ENCODE measurements at regions not wholly inside any gene's neighbourhood (a gene's known extent, or its start where the extent isn't known, plus 50 kb on each side); places are given as distances from the start of the nearest gene placed in this dataset.
"Not testable (repeated sequence)": the region's sequence is repeated elsewhere in the genome, so short reads cannot be mapped to it uniquely, and the experiment has no call there.

GRCh38 chr9:109653470-109653869 is 126.5 kb upstream of the PALM2AKAP2 start:
- no peak overlapping the region for H3K4me3 ChIP-seq (replicated peaks in 1 of 2; ENCODE audit: low read depth in 1 of 2, low read length in 2 of 2)
- H4K20me1 ChIP-seq (ENCODE audit: insufficient read depth): no peaks in the 10 kb centered on the region
- intact Hi-C loops (cut with micrococcal nuclease): loop anchor here (1.0 to 10.0 kb wide), 2 partner anchors 79 to 209 kb away; no protein-coding TSS in a partner anchor
- peaks cover 0 to 3% of the 10 kb centered on the region in 2 experiments; a peak in 1 of 4 replicates for H3K4me1 ChIP-seq (ENCODE audit: control insufficient read depth in 1 of 2, insufficient read depth in 2 of 2, low read length in 2 of 2)
- no peaks in the 10 kb centered on the region for H3K36me3 ChIP-seq (ENCODE audit: control insufficient read depth in 1 of 2, insufficient read depth in 2 of 2, low read length in 2 of 2)
- ChIA-PET CTCF (interaction anchor here (1.2 kb wide), 1 partner anchor 80 kb away, joined by 3 read pairs; no protein-coding TSS in a partner anchor), POLR2A (no interaction called here), RAD21 (ENCODE audit: low non-redundant PET in 1 of 2, low total read pairs in 2 of 2, uncharacterized antibody in 2 of 2, unreplicated experiment in 2 of 2) (no interaction called here)
- H3K27ac ChIP-seq (ENCODE audit: low read depth, low read length): no peak overlapping the region
- no peaks in the 10 kb centered on the region for H3K79me2 ChIP-seq (ENCODE audit: insufficient read depth, low read length)
- DNase-seq (ENCODE audit: low read depth, low spot score) (no peak), ATAC-seq (no peak)
- no peaks in the 10 kb centered on the region for H3K9me2 ChIP-seq (ENCODE audit: insufficient read depth)
- no peak overlapping the region; the same call in 1 of the 2 replicates for H3K4me2 ChIP-seq (ENCODE audit: low read length)
- no peak for TF ChIP-seq FOSL1 (IDR thresholded peaks at IDR 0.05; ENCODE audit: low read depth)
- TF ChIP-seq SRF (IDR thresholded peaks at IDR 0.05; ENCODE audit: low read depth): no peak
- TF ChIP-seq ZFX (IDR thresholded peaks at IDR 0.05): no peak
- TF ChIP-seq POLR2A (IDR thresholded peaks at IDR 0.05; ENCODE audit: borderline replicate concordance, extremely low read depth, insufficient read depth, insufficient read length): no peak
- TF ChIP-seq, protein P1, sequence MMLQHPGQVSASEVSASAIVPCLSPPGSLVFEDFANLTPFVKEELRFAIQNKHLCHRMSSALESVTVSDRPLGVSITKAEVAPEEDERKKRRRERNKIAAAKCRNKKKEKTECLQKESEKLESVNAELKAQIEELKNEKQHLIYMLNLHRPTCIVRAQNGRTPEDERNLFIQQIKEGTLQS (IDR thresholded peaks at IDR 0.05): no peak
- TF ChIP-seq JUND (IDR thresholded peaks at IDR 0.05): no peak
- no peak for TF ChIP-seq ELF1 (IDR thresholded peaks at IDR 0.05; ENCODE audit: borderline replicate concordance, low read depth)
- H3K9me3 ChIP-seq (ENCODE audit: control insufficient read depth in 1 of 2, insufficient read depth in 1 of 2, low read depth in 1 of 2, low read length in 2 of 2): no peaks in the 10 kb centered on the region
- no peak overlapping the region for H3K9ac ChIP-seq (ENCODE audit: low read length)
- peaks cover 25% of the 10 kb centered on the region; the same call in 1 of the 2 replicates for H3K27me3 ChIP-seq (ENCODE audit: insufficient read depth, low read length)
- BruUV-seq (replicated peaks): no TSS peak
- H2AFZ ChIP-seq (ENCODE audit: low read depth, low read length, poor library complexity, severe bottlenecking): no peak overlapping the region

- H3K4me1 ChIP-seq (ENCODE audit: control insufficient read depth in 1 of 2, insufficient read depth in 2 of 2, low read length in 2 of 2); BruUV-seq (replicated peaks); H3K9ac ChIP-seq (ENCODE audit: low read length); H3K9me3 ChIP-seq (ENCODE audit: control insufficient read depth in 1 of 2, insufficient read depth in 1 of 2, low read depth in 1 of 2, low read length in 2 of 2); H4K20me1 ChIP-seq (ENCODE audit: insufficient read depth); intact Hi-C loops (cut with micrococcal nuclease); H3K4me2 ChIP-seq (ENCODE audit: low read length); RAD21 ChIA-PET (ENCODE audit: low non-redundant PET in 1 of 2, low total read pairs in 2 of 2, uncharacterized antibody in 2 of 2, unreplicated experiment in 2 of 2); H3K27me3 ChIP-seq (ENCODE audit: insufficient read depth, low read length); H3K79me2 ChIP-seq (ENCODE audit: insufficient read depth, low read length); DNase-seq (ENCODE audit: low read depth, low spot score); H3K4me3 ChIP-seq (replicated peaks in 1 of 2; ENCODE audit: low read depth in 1 of 2, low read length in 2 of 2); H3K27ac ChIP-seq (ENCODE audit: low read depth, low read length); H2AFZ ChIP-seq (ENCODE audit: low read depth, low read length, poor library complexity, severe bottlenecking); H3K36me3 ChIP-seq (ENCODE audit: control insufficient read depth in 1 of 2, insufficient read depth in 2 of 2, low read length in 2 of 2); POLR2A ChIA-PET; ATAC-seq; CTCF ChIA-PET; H3K9me2 ChIP-seq (ENCODE audit: insufficient read depth): not testable (repeated sequence)
Measured at GRCh38 chr9:109663978-109664377, 116.0 kb upstream of the PALM2AKAP2 start.

DNA sequence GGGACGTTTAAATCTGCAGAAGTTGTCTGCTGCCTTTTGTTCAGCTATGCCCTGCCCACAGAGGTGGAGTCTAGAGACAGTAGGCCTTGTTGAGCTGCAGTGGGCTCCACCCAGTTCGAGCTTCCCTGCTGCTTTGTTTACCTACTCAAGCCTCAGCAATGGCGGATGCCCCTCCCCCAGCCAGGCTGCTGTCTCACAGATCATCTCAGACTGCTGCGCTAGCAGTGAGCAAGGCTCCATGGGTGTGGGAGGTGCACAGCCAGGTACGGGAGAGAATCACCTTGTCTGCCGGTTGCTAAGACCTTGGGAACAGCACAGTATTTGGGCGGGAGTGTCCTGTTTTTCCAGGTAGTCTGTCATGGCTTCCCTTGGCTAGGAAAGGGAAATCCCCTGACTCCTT is 114.3 kb upstream of the PALM2AKAP2 start:
- H3K4me2 ChIP-seq (ENCODE audit: low read length); H3K79me2 ChIP-seq (ENCODE audit: insufficient read depth, low read length); H3K36me3 ChIP-seq (ENCODE audit: control insufficient read depth in 1 of 2, insufficient read depth in 2 of 2, low read length in 2 of 2); BruUV-seq (replicated peaks); ATAC-seq; H3K4me1 ChIP-seq (ENCODE audit: control insufficient read depth in 1 of 2, insufficient read depth in 2 of 2, low read length in 2 of 2); H3K9me2 ChIP-seq (ENCODE audit: insufficient read depth); RAD21 ChIA-PET (ENCODE audit: low non-redundant PET in 1 of 2, low total read pairs in 2 of 2, uncharacterized antibody in 2 of 2, unreplicated experiment in 2 of 2); DNase-seq (ENCODE audit: low read depth, low spot score); CTCF ChIA-PET; H3K4me3 ChIP-seq (replicated peaks in 1 of 2; ENCODE audit: low read depth in 1 of 2, low read length in 2 of 2); H3K9me3 ChIP-seq (ENCODE audit: control insufficient read depth in 1 of 2, insufficient read depth in 1 of 2, low read depth in 1 of 2, low read length in 2 of 2); H4K20me1 ChIP-seq (ENCODE audit: insufficient read depth); H2AFZ ChIP-seq (ENCODE audit: low read depth, low read length, poor library complexity, severe bottlenecking); intact Hi-C loops (cut with micrococcal nuclease); H3K9ac ChIP-seq (ENCODE audit: low read length); H3K27ac ChIP-seq (ENCODE audit: low read depth, low read length); POLR2A ChIA-PET; H3K27me3 ChIP-seq (ENCODE audit: insufficient read depth, low read length): not testable (repeated sequence)

All from HCT116 (cell line).